HG03060 (cell line): ENCODE measurements at regions not wholly inside any gene's neighbourhood (a gene's known extent, or its start where the extent isn't known, plus 50 kb on each side); places are given as distances from the start of the nearest gene placed in this dataset.
"Not testable (repeated sequence)": the region's sequence is repeated elsewhere in the genome, so short reads cannot be mapped to it uniquely, and the experiment has no call there.

Experiments used
- ATAC-seq: cut with Tn5 transposase; IDR thresholded peaks from one replicate; pipeline ENCODE4 v1.9.1; 2021; ENCODE audit warnings: low read depth, moderate number of reproducible peaks; ENCODE audit not compliant: unreplicated experiment

- ATAC-seq: no peak
Measured at GRCh38 chr6:78629154-78629721, 238.1 kb upstream of the IRAK1BP1 start.

DNA sequence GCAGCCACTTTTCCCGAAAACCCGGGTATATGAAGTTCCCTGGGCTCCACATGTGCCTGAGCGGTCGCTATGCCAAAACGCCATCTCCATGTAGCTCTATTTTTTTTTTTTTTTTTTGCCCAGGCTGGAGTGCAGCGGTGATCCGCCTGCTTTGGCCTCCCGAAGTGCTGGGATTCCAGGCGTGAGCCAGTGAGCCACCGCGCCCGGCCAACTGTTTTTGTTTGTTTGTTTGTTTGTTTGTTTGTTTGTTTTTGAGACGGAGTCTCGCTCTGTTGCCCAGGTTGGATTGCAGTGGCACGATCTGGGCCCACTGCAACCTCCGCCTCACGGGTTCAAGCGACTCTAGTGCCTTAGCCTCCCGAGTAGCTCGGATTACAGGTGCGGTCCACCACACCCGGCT is 237.5 kb upstream of the IRAK1BP1 start:
- no peak for ATAC-seq

- ATAC-seq: no peak
Measured at GRCh38 chr6:78631976-78632375, 235.4 kb upstream of the IRAK1BP1 start.

DNA sequence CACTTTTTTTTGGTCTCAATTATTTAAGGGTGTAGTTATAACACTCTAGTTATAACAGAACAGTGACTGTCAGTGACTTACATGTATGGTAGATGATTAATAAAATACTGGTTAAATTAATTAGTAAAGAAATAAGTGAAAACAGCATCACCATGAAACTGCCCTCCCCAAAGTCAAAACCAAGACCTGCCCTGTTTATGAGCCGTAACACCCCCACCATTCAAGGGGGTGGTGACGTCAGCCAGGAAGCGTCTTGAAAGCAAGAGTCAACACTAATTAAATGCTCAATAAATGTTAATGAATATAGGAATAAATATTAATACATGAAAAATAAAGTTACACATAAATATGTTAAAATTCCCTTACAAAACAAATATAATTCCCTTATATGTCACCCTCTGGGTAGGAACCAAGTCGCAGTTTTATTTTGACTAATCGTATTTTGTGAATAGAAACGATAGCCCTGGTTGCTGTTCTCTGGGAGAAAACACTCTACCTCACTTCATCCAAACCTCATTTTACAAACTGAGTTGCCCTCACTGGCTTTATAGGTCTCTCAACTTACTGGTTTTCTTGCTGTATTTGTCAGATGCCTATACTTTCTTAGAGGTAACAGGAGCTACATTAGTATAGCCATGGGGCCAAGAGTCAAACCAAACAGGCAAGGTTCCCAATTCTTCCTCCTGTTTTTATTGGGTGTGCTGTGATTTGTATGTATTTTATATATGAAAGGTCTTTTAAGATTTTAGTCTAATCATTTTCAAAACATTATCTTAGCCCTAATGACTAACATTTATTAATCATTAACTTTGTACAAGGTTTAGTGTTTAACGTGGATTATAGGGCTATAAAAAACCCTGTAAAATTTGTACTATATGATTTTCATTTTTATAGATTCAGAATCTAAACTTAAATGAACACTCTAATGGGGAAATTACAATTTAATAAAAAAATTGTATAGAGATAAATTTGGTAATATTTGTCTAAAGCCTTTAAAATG is 227.9 kb upstream of the IRAK1BP1 start:
- ATAC-seq: no peak

GRCh38 chr6:78643976-78644375 is 223.4 kb upstream of the IRAK1BP1 start:
- not testable (repeated sequence) for ATAC-seq

- not testable (repeated sequence) for ATAC-seq
Measured at GRCh38 chr6:78646542-78647415, 220.6 kb upstream of the IRAK1BP1 start.

DNA sequence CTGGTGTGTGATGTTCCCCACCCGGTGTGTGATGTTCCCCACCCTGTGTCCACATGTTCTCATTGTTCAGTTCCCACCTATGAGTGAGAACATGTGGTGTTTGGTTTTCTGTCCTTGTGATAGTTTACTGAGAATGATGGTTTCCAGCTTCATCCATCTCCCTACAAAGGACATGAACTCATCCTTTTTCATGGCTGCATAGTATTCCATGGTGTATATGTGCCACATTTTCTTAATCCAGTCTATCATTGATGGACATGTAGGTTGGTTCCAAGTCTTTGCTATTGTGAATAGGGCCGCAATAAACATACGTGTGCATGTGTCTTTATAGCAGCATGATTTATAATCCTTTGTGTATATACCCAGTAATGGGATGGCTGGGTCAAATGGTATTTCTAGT is 201.5 kb upstream of the IRAK1BP1 start:
- ATAC-seq: not testable (repeated sequence)

GRCh38 chr6:78666764-78667163 is 200.6 kb upstream of the IRAK1BP1 start:
- no peak for ATAC-seq

GRCh38 chr6:78670156-78670555 is 197.2 kb upstream of the IRAK1BP1 start:
- no peak for ATAC-seq

GRCh38 chr6:78670802-78671201 is 196.5 kb upstream of the IRAK1BP1 start:
- no peak for ATAC-seq

DNA sequence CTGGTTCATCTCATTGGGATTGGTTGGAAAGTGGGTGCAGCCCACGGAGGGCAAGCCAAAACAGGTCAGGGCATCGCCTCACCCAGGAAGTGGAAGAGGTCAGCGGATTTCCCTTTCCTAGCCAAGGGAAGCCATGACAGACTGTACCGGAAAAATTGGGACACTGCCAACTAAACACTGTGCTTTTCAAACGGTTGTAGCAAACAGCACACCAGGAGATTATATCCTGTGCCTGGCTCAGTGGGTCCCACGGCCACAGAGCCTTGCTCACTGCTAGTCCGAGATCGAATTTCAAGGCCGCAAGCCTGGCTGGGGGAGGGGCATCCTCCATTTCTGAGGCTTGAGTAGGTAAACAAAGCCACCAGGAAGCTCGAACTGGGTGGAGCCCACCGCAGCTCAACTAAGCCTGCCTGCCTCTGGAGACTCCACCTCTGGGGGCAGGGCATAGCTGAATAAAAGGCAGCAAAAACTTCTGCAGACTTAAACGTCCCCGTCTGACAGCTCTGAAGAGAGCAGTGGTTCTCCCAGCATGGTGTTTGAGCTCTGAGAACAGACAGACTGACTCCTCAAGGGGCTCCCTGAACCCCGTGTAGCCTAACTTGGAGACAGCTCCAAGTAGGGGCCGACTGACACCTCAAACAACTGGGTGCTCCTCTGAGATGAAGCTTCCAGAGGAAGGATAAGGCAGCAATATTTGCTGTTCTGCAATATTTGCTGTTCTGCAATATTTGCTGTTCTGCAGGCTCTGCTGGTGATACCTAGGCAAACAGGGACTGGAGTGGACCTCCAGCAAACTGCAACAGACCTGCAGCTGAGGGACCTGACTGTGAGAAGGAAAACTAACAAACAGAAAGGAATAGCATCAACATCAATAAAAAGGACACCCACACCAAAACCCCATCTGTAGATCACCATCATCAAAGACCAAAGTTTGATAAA is 191.0 kb upstream of the IRAK1BP1 start:
- ATAC-seq: not testable (repeated sequence)

DNA sequence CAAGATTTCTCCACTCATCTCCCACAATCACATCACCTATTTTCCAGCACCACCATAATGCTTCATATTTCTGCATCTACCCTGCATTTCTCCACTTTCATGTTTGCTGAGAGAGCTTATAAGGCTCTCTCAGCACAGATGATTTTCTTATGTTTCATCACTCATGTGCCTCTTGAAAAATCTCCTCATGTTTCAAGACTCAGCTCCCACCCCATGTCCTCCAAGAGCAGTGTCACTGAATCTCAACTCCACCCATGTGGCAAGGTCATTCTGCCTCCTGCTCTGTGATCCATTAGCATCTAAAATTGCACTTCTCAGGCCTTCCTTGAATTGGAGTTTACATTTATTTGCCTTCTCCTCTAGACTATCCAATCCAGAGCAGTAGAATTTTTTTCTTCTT is 178.7 kb upstream of the IRAK1BP1 start:
- no peak for ATAC-seq

DNA sequence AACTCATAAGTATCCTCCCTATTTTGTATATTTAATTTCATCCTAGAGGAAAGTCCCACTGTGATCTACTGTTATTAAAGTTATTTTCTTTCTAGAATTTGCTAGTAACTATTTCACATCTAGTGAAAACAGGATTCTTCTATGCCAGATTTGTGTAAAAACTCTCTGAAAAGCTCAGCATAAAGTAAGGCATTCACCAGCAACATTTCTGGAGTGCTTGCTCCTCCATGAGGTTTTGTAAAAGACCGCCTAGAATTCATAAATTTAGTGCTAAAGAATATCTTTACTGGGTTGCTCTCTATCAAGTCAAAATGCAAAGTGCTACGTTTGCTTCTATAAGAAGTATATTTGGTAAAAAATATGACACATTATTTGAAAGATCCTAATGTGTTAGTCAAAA is 173.5 kb upstream of the IRAK1BP1 start:
- no peak for ATAC-seq

GRCh38 chr6:78694628-78695027 is 172.7 kb upstream of the IRAK1BP1 start:
- ATAC-seq: not testable (repeated sequence)

DNA sequence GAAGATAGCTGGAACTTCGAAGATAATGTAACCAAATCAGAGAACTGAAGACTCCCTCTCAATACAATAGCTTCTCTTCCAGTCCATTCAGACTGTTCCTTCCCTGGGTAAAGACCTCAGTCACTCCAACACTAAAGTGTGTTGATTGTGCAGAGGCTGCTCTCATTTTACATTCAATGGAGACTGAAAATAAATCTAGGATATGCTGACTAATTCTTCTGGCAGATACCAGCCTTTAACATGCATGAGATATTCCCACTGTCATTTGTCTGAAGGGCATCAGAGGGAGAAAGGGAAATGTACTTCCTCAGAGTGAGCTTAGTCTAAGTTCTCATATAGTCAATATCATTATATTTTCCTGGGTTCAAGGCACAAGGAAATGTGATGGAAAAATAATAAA is 166.4 kb upstream of the IRAK1BP1 start:
- ATAC-seq: no peak

DNA sequence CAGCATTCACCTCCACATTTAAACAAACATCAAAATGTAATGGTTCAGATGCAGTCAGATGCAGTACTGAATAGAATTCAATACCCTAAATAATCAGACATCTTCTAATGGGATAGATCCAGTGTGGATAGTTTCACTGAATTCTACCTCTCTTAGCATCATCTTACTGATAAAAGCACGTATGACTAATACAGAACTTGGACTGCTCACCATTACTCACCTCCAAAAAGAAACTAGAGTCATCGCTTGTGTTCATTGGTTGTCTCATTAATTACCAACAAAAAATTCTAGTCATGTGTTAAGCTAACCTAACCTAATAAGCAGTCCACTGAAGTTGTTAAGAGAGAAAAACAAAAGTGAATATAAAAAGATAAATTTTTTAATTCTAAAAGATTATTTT is 165.9 kb upstream of the IRAK1BP1 start:
- ATAC-seq: no peak

GRCh38 chr6:78709021-78709420 is 158.3 kb upstream of the IRAK1BP1 start:
- ATAC-seq: no peak

DNA sequence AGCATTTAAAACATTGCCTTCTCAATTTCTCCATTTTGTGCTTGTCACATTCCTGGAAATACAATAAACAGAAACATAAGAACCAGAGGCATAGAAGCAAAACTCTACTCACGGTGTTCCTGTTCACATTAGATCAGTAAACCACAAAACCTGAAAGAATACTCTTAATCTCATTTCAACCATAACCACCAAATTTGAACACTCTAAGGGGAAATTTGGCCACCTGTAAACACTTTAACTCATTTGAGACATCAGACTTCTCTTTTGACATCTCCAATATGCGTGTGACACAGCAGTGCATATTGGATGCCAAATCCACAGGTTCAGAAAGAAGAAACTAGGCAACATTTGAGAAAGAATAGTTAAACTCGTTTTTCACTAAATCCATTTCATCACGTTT is 153.8 kb upstream of the IRAK1BP1 start:
- ATAC-seq: no peak

DNA sequence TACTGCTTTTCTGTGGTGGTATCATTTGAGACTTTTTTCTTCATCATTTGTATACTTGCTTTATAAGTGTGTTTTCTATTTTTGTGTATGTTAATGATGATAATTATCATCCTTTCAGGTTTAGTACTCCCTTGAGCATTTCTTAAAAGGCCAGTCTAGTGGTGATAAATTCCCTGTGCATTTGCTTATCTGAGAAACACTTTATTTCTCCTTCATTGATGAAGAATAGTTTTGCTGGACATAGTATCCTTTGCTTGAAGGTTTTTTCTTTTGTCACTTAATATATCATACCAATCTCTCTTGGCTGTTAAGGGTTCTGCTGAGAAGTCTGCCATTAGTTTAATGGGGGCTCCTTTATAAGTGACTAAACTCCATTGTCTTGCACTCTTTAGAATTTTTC is 123.2 kb upstream of the IRAK1BP1 start:
- no peak for ATAC-seq

DNA sequence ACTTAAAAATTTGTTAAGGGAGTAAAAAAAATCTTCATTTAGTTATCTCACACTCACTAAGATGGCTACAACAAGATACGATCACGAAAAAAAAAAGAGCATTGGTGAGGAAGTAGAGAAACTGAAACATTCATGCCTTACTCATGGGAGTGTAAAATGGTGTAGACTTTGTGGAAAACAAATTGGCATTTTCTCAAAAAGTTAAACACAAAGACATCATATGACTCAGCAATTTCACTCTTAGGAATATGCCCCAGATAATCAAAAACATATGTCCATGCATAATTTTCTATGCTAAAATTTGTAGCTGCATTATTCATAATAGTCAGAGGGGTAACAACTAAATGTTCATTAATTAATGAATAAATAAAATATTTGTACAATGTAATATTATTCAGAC is 120.9 kb upstream of the IRAK1BP1 start:
- no peak for ATAC-seq
